H1 (cell line): ENCODE measurements at regions not wholly inside any gene's neighbourhood (a gene's known extent, or its start where the extent isn't known, plus 50 kb on each side); places are given as distances from the start of the nearest gene placed in this dataset.

Experiments
- CTCF ChIA-PET: fragments of 300-600 bp; sonication (Branson Sonifier 250); formaldehyde crosslinking; loops from one replicate; lab custom pipeline; 2021; ENCODE audit not compliant: partially characterized antibody; lab: Charles Lee
- POLR2A ChIA-PET: fragments of 300-600 bp; sonication (Branson Sonifier 250); formaldehyde crosslinking; loops from one replicate; lab custom pipeline; 2021; ENCODE audit warnings: inconsistent platforms; ENCODE audit not compliant: partially characterized antibody; lab: Charles Lee
- DNase-seq, 2 experiments: peaks; one replicate each; pipeline versions ENCODE4 v3.0.0 to v3.0.0-alpha.2; 2010 to 2022; ENCODE audit warnings: low spot score in 2 of 2, low read depth in 1 of 2, mixed read lengths in 1 of 2
- FAIRE-seq: peaks from 2 replicates; lab custom pipeline; 2011; peaks lifted over from hg19 to GRCh38; lab: Jason Lieb, UNC
- H2AFZ ChIP-seq: 2 replicates; pipeline ENCODE4 v1.8.1; 2012; ENCODE audit warnings: low read length, inconsistent platforms
- H2AK5ac ChIP-seq: 2 replicates; pipeline ENCODE4 v1.6.1; 2013; ENCODE audit warnings: low read depth, low read length
- H2BK120ac ChIP-seq: replicated peaks from 2 replicates; pipeline ENCODE3; 2013; ENCODE audit warnings: low read depth, low read length, inconsistent platforms
- H2BK12ac ChIP-seq: 2 replicates; pipeline ENCODE4 v1.6.1; 2013; ENCODE audit warnings: low read depth, low read length
- H2BK15ac ChIP-seq: 2 replicates; pipeline ENCODE4 v1.6.1; 2013; ENCODE audit warnings: low read length
- H2BK20ac ChIP-seq: 2 replicates; pipeline ENCODE4 v1.6.1; 2013; ENCODE audit warnings: low read length
- H2BK5ac ChIP-seq: 2 replicates; pipeline ENCODE4 v1.6.1; 2013; ENCODE audit warnings: low read depth, low read length
- H3K14ac ChIP-seq: 2 replicates; pipeline ENCODE4 v1.6.1; 2013; ENCODE audit warnings: inconsistent platforms; ENCODE audit not compliant: insufficient read length
- H3K18ac ChIP-seq: 2 replicates; pipeline ENCODE4 v1.6.1; 2013; ENCODE audit warnings: low read length; ENCODE audit errors: extremely low read depth
- H3K23ac ChIP-seq: 2 replicates; pipeline ENCODE4 v1.6.1; 2013; ENCODE audit warnings: inconsistent platforms; ENCODE audit not compliant: insufficient read length
- H3K23me2 ChIP-seq: 2 replicates; pipeline ENCODE4 v1.6.1; 2013; ENCODE audit warnings: low read depth, low read length
- H3K27ac ChIP-seq: 2 replicates; pipeline ENCODE4 v1.6.1; 2011; ENCODE audit warnings: low read depth, low read length, inconsistent platforms
- H3K27me3 ChIP-seq, 4 experiments: replicated peaks in 1 of 4; 1 replicate in 1 of 4; 2 replicates in 3 of 4; pipeline versions ENCODE4 v1.6.1 to v1.8.1; 2011 to 2013; ENCODE audit warnings: low read length in 3 of 4, mild to moderate bottlenecking in 3 of 4, inconsistent platforms in 2 of 4, mixed read lengths in 2 of 4, moderate library complexity in 1 of 4; ENCODE audit not compliant: control insufficient read depth in 3 of 4, insufficient read depth in 3 of 4; ENCODE audit errors: extremely low read depth in 1 of 4
- H3K36me3 ChIP-seq, 4 experiments: 2 replicates each; pipeline versions ENCODE4 v1.6.1 to v1.8.1; 2011 to 2013; ENCODE audit warnings: mild to moderate bottlenecking in 4 of 4, low read length in 3 of 4, moderate library complexity in 2 of 4, control low read depth in 1 of 4, inconsistent platforms in 1 of 4; ENCODE audit not compliant: insufficient read depth in 4 of 4, control insufficient read depth in 2 of 4
- H3K4ac ChIP-seq: replicated peaks from 2 replicates; pipeline ENCODE3; 2013; ENCODE audit warnings: low read length, low read depth, mixed read lengths, inconsistent platforms; ENCODE audit not compliant: insufficient read length
- H3K4me1 ChIP-seq, 4 experiments: replicated peaks in 1 of 4; 1 replicate in 1 of 4; 2 replicates in 3 of 4; pipeline versions ENCODE4 v1.6.1 to v1.8.1; 2011 to 2013; ENCODE audit warnings: low read length in 3 of 4, inconsistent platforms in 2 of 4, mixed read lengths in 1 of 4; ENCODE audit not compliant: insufficient read depth in 4 of 4, control insufficient read depth in 3 of 4
- H3K4me2 ChIP-seq, 2 experiments: 2 replicates each; pipeline versions ENCODE4 v1.6.1 to v1.8.1; 2011 to 2013; ENCODE audit warnings: low read depth in 2 of 2, low read length in 2 of 2, control low read depth in 1 of 2, inconsistent platforms in 1 of 2, mild to moderate bottlenecking in 1 of 2; ENCODE audit not compliant: insufficient read depth in 1 of 2
- H3K4me3 ChIP-seq, 4 experiments: fragments of 200-600, 300-600 bp in 1 of 4; sonication (generic), shearing (Covaris generic), sonication (Bioruptor Twin) in 1 of 4; 2 replicates each; pipeline versions ENCODE4 v1.5.1 to v1.8.1; 2011 to 2016; ENCODE audit warnings: low read length in 4 of 4, low read depth in 3 of 4, control low read depth in 2 of 4, inconsistent platforms in 2 of 4, mild to moderate bottlenecking in 2 of 4, mixed read lengths in 1 of 4, moderate library complexity in 1 of 4; ENCODE audit not compliant: insufficient read depth in 2 of 4; ENCODE audit errors: extremely low read depth in 1 of 4
- H3K56ac ChIP-seq: replicated peaks from 2 replicates; pipeline ENCODE3; 2013; ENCODE audit warnings: low read depth, mild to moderate bottlenecking, mixed read lengths, low read length, inconsistent platforms; ENCODE audit not compliant: insufficient read length
- H3K79me1 ChIP-seq: 2 replicates; pipeline ENCODE4 v1.6.1; 2013; ENCODE audit warnings: low read depth, low read length, control low read depth
- H3K79me2 ChIP-seq, 2 experiments: 2 replicates each; pipeline versions ENCODE4 v1.6.1 to v1.8.1; 2012 to 2013; ENCODE audit warnings: low read length in 2 of 2, mild to moderate bottlenecking in 2 of 2, inconsistent platforms in 1 of 2; ENCODE audit not compliant: insufficient read depth in 2 of 2, control insufficient read depth in 1 of 2
- H3K9ac ChIP-seq, 4 experiments: replicated peaks in 1 of 4; 1 replicate in 1 of 4; 2 replicates in 3 of 4; pipeline versions ENCODE4 v1.6.1 to v1.8.1; 2011 to 2013; ENCODE audit warnings: low read depth in 3 of 4, low read length in 3 of 4, control low read depth in 2 of 4, mild to moderate bottlenecking in 2 of 4, moderate library complexity in 2 of 4, inconsistent platforms in 1 of 4; ENCODE audit errors: extremely low read depth in 1 of 4
- H3K9me3 ChIP-seq, 2 experiments: 2 replicates each; pipeline versions ENCODE4 v1.6.1 to v1.8.1; 2012 to 2013; ENCODE audit warnings: mild to moderate bottlenecking in 2 of 2, moderate library complexity in 2 of 2, control low read depth in 1 of 2, inconsistent platforms in 1 of 2, low read depth in 1 of 2, low read length in 1 of 2, mixed read lengths in 1 of 2; ENCODE audit not compliant: insufficient read depth in 2 of 2
- H4K20me1 ChIP-seq, 2 experiments: replicated peaks in 1 of 2; 2 replicates each; pipeline versions ENCODE3 to v1.8.1; 2011 to 2013; ENCODE audit warnings: inconsistent platforms in 2 of 2, low read length in 2 of 2, mild to moderate bottlenecking in 1 of 2; ENCODE audit not compliant: insufficient read depth in 2 of 2, control insufficient read depth in 1 of 2
- H4K5ac ChIP-seq: 2 replicates; pipeline ENCODE4 v1.6.1; 2013; ENCODE audit warnings: low read length, low read depth, mixed read lengths, inconsistent platforms; ENCODE audit not compliant: insufficient read length
- H4K8ac ChIP-seq: 2 replicates; pipeline ENCODE4 v1.8.0; 2013; ENCODE audit warnings: mild to moderate bottlenecking, moderate library complexity, low read length, inconsistent platforms; ENCODE audit not compliant: insufficient read depth; ENCODE audit errors: extremely low read depth
- H4K91ac ChIP-seq: replicated peaks from 2 replicates; pipeline ENCODE3; 2013; ENCODE audit warnings: low read length, mixed read lengths, inconsistent platforms; ENCODE audit not compliant: insufficient read length
- TAF7 ChIP-seq: optimal IDR thresholded peaks from 2 replicates; pipeline ENCODE3; 2011; ENCODE audit warnings: low read depth, mild to moderate bottlenecking, inconsistent platforms, low read length, moderate library complexity, borderline replicate concordance
- WGBS, 2 experiments: shearing (Covaris generic) in 1 of 2; methylation state at CpG; one replicate each; pipeline versions ENCODE4 v1.1.6 to v1.1.7; 2013 to 2015; ENCODE audit warnings: low lambda C conversion rate in 2 of 2, mixed read lengths in 2 of 2, inconsistent platforms in 1 of 2, low coverage in 1 of 2, missing lambda C conversion rate in 1 of 2; ENCODE audit not compliant: insufficient replicate concordance in 2 of 2, insufficient coverage in 1 of 2, insufficient read length in 1 of 2; ENCODE audit errors: extremely low coverage in 1 of 2, missing lambda C conversion rate in 1 of 2; 5-methylcytosine and 5-hydroxymethylcytosine counted together

DNA sequence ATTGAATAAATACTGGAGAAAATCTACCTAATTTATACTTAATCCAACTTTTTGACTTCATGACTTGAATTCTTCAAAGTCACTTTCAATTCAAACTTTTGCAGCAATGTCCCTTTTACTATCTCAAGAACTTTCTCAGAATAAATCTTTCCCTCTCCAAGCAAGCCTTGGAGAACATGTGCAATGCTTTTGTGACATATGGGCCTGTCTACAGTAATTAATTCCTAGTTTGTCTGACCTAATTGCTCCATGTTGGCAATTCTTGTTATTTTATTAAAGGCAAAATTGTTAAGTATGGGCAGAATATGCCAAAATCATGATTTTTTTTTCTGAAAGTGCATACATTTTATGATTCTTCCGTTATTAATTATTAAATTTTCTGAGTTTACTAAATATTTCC is 1115.3 kb downstream of the PDHA2 start:
- TF ChIP-seq TAF7 = no peak
- TF ChIP-seq, all 59 proteins: peak for 0
- Histone ChIP-seq H3K27me3 (no peaks in the 10 kb centered on the region), H3K18ac (no peak overlapping the region), H2BK15ac (no peak overlapping the region), H3K36me3 (no peaks in the 10 kb centered on the region), H2AK5ac (no peak overlapping the region), H4K91ac (no peak overlapping the region), H3K56ac (no peak overlapping the region), H2BK5ac (no peak overlapping the region), H3K14ac (no peak overlapping the region), H3K27ac (no peak overlapping the region), H4K20me1 (no peaks in the 10 kb centered on the region), H2BK12ac (no peak overlapping the region), H3K79me1 (no peaks in the 10 kb centered on the region), H3K23ac (no peak overlapping the region), H3K9me3 (no peaks in the 10 kb centered on the region), H2BK20ac (no peak overlapping the region), H3K23me2 (no peaks in the 10 kb centered on the region), H3K4me2 (no peak overlapping the region), H4K8ac (no peak overlapping the region), H3K9ac (no peak overlapping the region), H4K5ac (no peak overlapping the region), H3K4me3 (no peak overlapping the region), H3K4ac (no peak overlapping the region), H3K79me2 (no peaks in the 10 kb centered on the region), H3K4me1 (no peaks in the 10 kb centered on the region), H2BK120ac (no peak overlapping the region), H2AFZ (no peak overlapping the region)
- CTCF ChIA-PET = no interaction called here
- no peak for FAIRE-seq
- WGBS, 2 experiments = 83% methylated on average over 1 of the region's 1 CpG; no CpG with 5 or more reads in 1 of the 2 experiments
- POLR2A ChIA-PET = no interaction called here
- no peak for DNase-seq
